Fibroblast of lung (primary cell): ENCODE measurements at regions not wholly inside any gene's neighbourhood (a gene's known extent, or its start where the extent isn't known, plus 50 kb on each side); places are given as distances from the start of the nearest gene placed in this dataset.

Source experiments
- DNase-seq, 2 donors: peaks; one replicate each; pipeline versions ENCODE4 v3.0.0 to v3.0.0-alpha.2; 2010; ENCODE audit warnings: low read depth in 2 of 2
- H2AFZ ChIP-seq: 2 replicates; pipeline ENCODE4 v1.5.1; 2012; ENCODE audit warnings: low read length, control low read depth, inconsistent platforms
- H3K27ac ChIP-seq: 2 replicates; pipeline ENCODE4 v1.5.1; 2011; ENCODE audit warnings: low read length, control low read depth; ENCODE audit not compliant: insufficient read depth
- H3K27me3 ChIP-seq: 2 replicates; pipeline ENCODE4 v1.5.1; 2011; ENCODE audit warnings: mild to moderate bottlenecking, low read length; ENCODE audit not compliant: control insufficient read depth, insufficient read depth
- H3K36me3 ChIP-seq: 2 replicates; pipeline ENCODE4 v1.5.1; 2011; ENCODE audit warnings: low read length; ENCODE audit not compliant: control insufficient read depth, insufficient read depth
- H3K4me1 ChIP-seq: 2 replicates; pipeline ENCODE4 v1.5.1; 2011; ENCODE audit warnings: low read length; ENCODE audit not compliant: control insufficient read depth, insufficient read depth; ENCODE audit errors: extremely low read depth
- H3K4me2 ChIP-seq: 2 replicates; pipeline ENCODE4 v1.5.1; 2011; ENCODE audit warnings: low read length, control low read depth; ENCODE audit not compliant: insufficient read depth; ENCODE audit errors: extremely low read depth
- H3K4me3 ChIP-seq, 4 experiments: fragments of 200-600 bp in 1 of 4; sonication (generic) in 1 of 4; replicated peaks in 1 of 4; 2 replicates each; pipeline ENCODE4 v1.5.1; 2011 to 2016; ENCODE audit warnings: low read length in 4 of 4, low read depth in 3 of 4, mild to moderate bottlenecking in 3 of 4, control low read depth in 2 of 4, inconsistent platforms in 1 of 4, mixed read lengths in 1 of 4; ENCODE audit not compliant: insufficient read depth in 1 of 4; ENCODE audit errors: control extremely low read depth in 1 of 4
- H3K79me2 ChIP-seq: 2 replicates; pipeline ENCODE4 v1.5.1; 2012; ENCODE audit warnings: mild to moderate bottlenecking, low read length, inconsistent platforms; ENCODE audit not compliant: control insufficient read depth, insufficient read depth
- H3K9ac ChIP-seq: 2 replicates; pipeline ENCODE4 v1.5.1; 2011; ENCODE audit warnings: mild to moderate bottlenecking, low read length, control low read depth; ENCODE audit not compliant: insufficient read depth
- H3K9me3 ChIP-seq: 2 replicates; pipeline ENCODE4 v1.5.1; 2012; ENCODE audit warnings: low read depth, low read length; ENCODE audit not compliant: control insufficient read depth, insufficient read depth
- H4K20me1 ChIP-seq: 2 replicates; pipeline ENCODE4 v1.5.1; 2011; ENCODE audit warnings: low read length; ENCODE audit not compliant: control insufficient read depth, insufficient read depth; ENCODE audit errors: extremely low read depth
- CTCF ChIP-seq, 2 donors: IDR thresholded peaks in 1 of 2; conservative IDR thresholded peaks in 1 of 2; 1 replicate in 1 of 2; 2 replicates in 1 of 2; pipeline ENCODE4 v1.5.1; 2011 to 2012; ENCODE audit warnings: low read length in 2 of 2, control low read depth in 1 of 2, inconsistent platforms in 1 of 2, low read depth in 1 of 2, mild to moderate bottlenecking in 1 of 2
- EZH2 ChIP-seq: IDR thresholded peaks from 2 replicates; pipeline ENCODE4 v1.5.1; 2012; ENCODE audit warnings: low read length, control low read depth, mild to moderate bottlenecking; ENCODE audit errors: missing control alignments

GRCh38 chr2:94970353-94970752, 55.2 kb upstream of the MAL start:
- Histone ChIP-seq H3K79me2 (no peaks in the 10 kb centered on the region), H3K9me3 (no peaks in the 10 kb centered on the region), H3K27ac (no peak overlapping the region), H4K20me1 (no peaks in the 10 kb centered on the region), H3K9ac (no peak overlapping the region), H2AFZ (no peak overlapping the region), H3K27me3 (no peaks in the 10 kb centered on the region), H3K4me1 (no peaks in the 10 kb centered on the region), H3K36me3 (no peaks in the 10 kb centered on the region), H3K4me2 (no peak overlapping the region), H3K4me3 (no peak overlapping the region)
- TF ChIP-seq CTCF (conservative IDR thresholded peaks at IDR 0.05 in 1 of 2, IDR thresholded peaks at IDR 0.05 in 1 of 2; ENCODE audit: low read depth in 1 of 2, low read length in 2 of 2) = no peak
- TF ChIP-seq EZH2 = no peak
- DNase-seq = no peak
